Transverse colon (tissue), 4 donors: ENCODE measurements at regions not wholly inside any gene's neighbourhood (a gene's known extent, or its start where the extent isn't known, plus 50 kb on each side); places are given as distances from the start of the nearest gene placed in this dataset.

Experiments used
- DNase-seq: peaks from one replicate; pipeline ENCODE4 v3.0.0-alpha.2; 2019
- H3K27ac ChIP-seq, 4 donors: fragments of 200-600 bp; sonication (generic); 2 replicates each; pipeline ENCODE4 v1.5.1; 2016 to 2018; ENCODE audit warnings: inconsistent platforms in 4 of 4
- H3K27me3 ChIP-seq: fragments of 200-600 bp; sonication (generic); 2 replicates; pipeline ENCODE4 v1.5.1; 2017; ENCODE audit warnings: inconsistent platforms
- H3K36me3 ChIP-seq, 4 donors: fragments of 200-600 bp; sonication (generic); 2 replicates each; pipeline ENCODE4 v1.5.1; 2017 to 2019; ENCODE audit warnings: inconsistent platforms in 4 of 4
- H3K4me1 ChIP-seq, 4 donors: fragments of 200-600 bp; sonication (generic); 2 replicates each; pipeline ENCODE4 v1.5.1; 2017 to 2020; ENCODE audit warnings: inconsistent platforms in 4 of 4
- H3K4me3 ChIP-seq, 4 donors: fragments of 200-600 bp; sonication (generic); 1 replicate in 1 of 4; 2 replicates in 3 of 4; pipeline versions ENCODE4 v1.5.1 to v1.6.1; 2017 to 2019; ENCODE audit warnings: inconsistent platforms in 4 of 4
- H3K9me3 ChIP-seq, 2 donors: fragments of 200-600 bp; sonication (generic); 2 replicates each; pipeline ENCODE4 v1.5.1; 2017 to 2019; ENCODE audit warnings: inconsistent platforms in 2 of 2
- CTCF ChIP-seq, 5 experiments: fragments of 200-600 bp in 3 of 5; fragments of 450-650 bp in 2 of 5; sonication (generic) in 3 of 5; IDR thresholded peaks; 1 replicate in 2 of 5; 2 replicates in 3 of 5; pipeline ENCODE4 v1.5.1; 2016 to 2017; ENCODE audit warnings: antibody characterized with exemption in 5 of 5, inconsistent platforms in 3 of 5, mild to moderate bottlenecking in 2 of 5, moderate library complexity in 1 of 5
- EP300 ChIP-seq: sonication (generic); formaldehyde crosslinking; IDR thresholded peaks from one replicate; pipeline ENCODE4 v1.6.1; 2017; ENCODE audit warnings: antibody characterized with exemption, low read depth
- POLR2A ChIP-seq: fragments of 450-650 bp; IDR thresholded peaks from one replicate; pipeline ENCODE4 v1.6.1; 2016; ENCODE audit warnings: antibody characterized with exemption, mild to moderate bottlenecking, moderate library complexity
- POLR2AphosphoS5 ChIP-seq, 3 donors: sonication (generic); formaldehyde crosslinking; IDR thresholded peaks; one replicate each; pipeline ENCODE4 v1.6.1; 2016; ENCODE audit warnings: antibody characterized with exemption in 3 of 3
- WGBS, 2 donors: methylation state at CpG; one replicate each; pipeline ENCODE4 v1.1.5; 2018; ENCODE audit warnings: low coverage in 1 of 2; 5-methylcytosine and 5-hydroxymethylcytosine counted together
- in situ Hi-C, 4 donors: fragments of 200-750 bp; cut with MboI; loops; one replicate each; pipeline versions ENCODE4 v1.15.0 to v1.15.1; 2017; ENCODE audit warnings: low sequenced_read_pairs in 3 of 4, low pct_ligation_motif_present in 1 of 4, low pct_unique_long_range_greater_than_20kb in 1 of 4
- intact Hi-C: fragments of 100-400 bp; cut with DNase I; formaldehyde crosslinking; loops from one replicate; pipeline ENCODE4 v1.15.1; 2023; ENCODE audit warnings: low total_unique reads

GRCh38 chr11:39374963-39375698, 2084.3 kb downstream of the LRRC4C start:
- in situ Hi-C loops (no loop called here), intact Hi-C loops (no loop called here)
- no peak overlapping the region for H3K27ac ChIP-seq
- no peaks in the 10 kb centered on the region for H3K27me3 ChIP-seq
- H3K36me3 ChIP-seq: no peaks in the 10 kb centered on the region
- DNase-seq: no peak
- TF ChIP-seq EP300: no peak
- no peak for TF ChIP-seq POLR2A
- TF ChIP-seq POLR2AphosphoS5 (IDR thresholded peaks at IDR 0.05): no peak
- peak; percentile 25 to 60 (median 44) for TF ChIP-seq CTCF (IDR thresholded peaks at IDR 0.05)
- H3K4me3 ChIP-seq: no peak overlapping the region
- peaks cover 0 to 4% (median 0%) of the 10 kb centered on the region in 4 donors for H3K4me1 ChIP-seq
- H3K9me3 ChIP-seq: no peaks in the 10 kb centered on the region
- 50 to 61% methylated on average over 6 to 8 of the region's 8 CpGs for WGBS, 2 donors

- H3K36me3 ChIP-seq: no peaks in the 10 kb centered on the region
- H3K4me3 ChIP-seq: no peak overlapping the region
- in situ Hi-C loops: no loop called here
- intact Hi-C loops: no loop called here
- no peak for DNase-seq
- H3K4me1 ChIP-seq: peaks cover 0 to 4% (median 0%) of the 10 kb centered on the region in 4 donors
- H3K27ac ChIP-seq: no peak overlapping the region
- H3K27me3 ChIP-seq: no peaks in the 10 kb centered on the region
- 78 to 90% methylated on average over 3 of the region's 3 CpGs for WGBS, 2 donors
- TF ChIP-seq EP300 (no peak), CTCF (IDR thresholded peaks at IDR 0.05) (no peak), POLR2A (no peak), POLR2AphosphoS5 (IDR thresholded peaks at IDR 0.05) (no peak)
- no peaks in the 10 kb centered on the region for H3K9me3 ChIP-seq
Observed at GRCh38 chr11:39367534-39367933, 2091.9 kb downstream of the LRRC4C start.

GRCh38 chr11:39365809-39366436, 2093.5 kb downstream of the LRRC4C start:
- Histone ChIP-seq H3K4me1 (no peaks in the 10 kb centered on the region), H3K27ac (no peak overlapping the region), H3K4me3 (no peak overlapping the region), H3K9me3 (no peaks in the 10 kb centered on the region), H3K36me3 (no peaks in the 10 kb centered on the region), H3K27me3 (no peaks in the 10 kb centered on the region)
- in situ Hi-C loops: no loop called here
- 58 to 73% methylated on average over 2 of the region's 2 CpGs for whole genome bisulfite sequencing, 2 donors
- no peak for DNase-seq
- intact Hi-C loops: no loop called here
- TF ChIP-seq EP300 (no peak), POLR2AphosphoS5 (IDR thresholded peaks at IDR 0.05) (no peak), CTCF (IDR thresholded peaks at IDR 0.05) (no peak), POLR2A (no peak)

- Histone ChIP-seq H3K36me3 (no peaks in the 10 kb centered on the region), H3K4me1 (no peaks in the 10 kb centered on the region), H3K4me3 (no peak overlapping the region), H3K27ac (no peak overlapping the region), H3K9me3 (no peaks in the 10 kb centered on the region), H3K27me3 (no peaks in the 10 kb centered on the region)
- intact Hi-C loops (no loop called here), in situ Hi-C loops (no loop called here)
- DNase-seq: no peak
- 35 to 60% methylated on average over 1 of the region's 1 CpG for WGBS, 2 donors
- no peak for TF ChIP-seq POLR2A
- no peak for TF ChIP-seq POLR2AphosphoS5 (IDR thresholded peaks at IDR 0.05)
- no peak for TF ChIP-seq CTCF (IDR thresholded peaks at IDR 0.05)
- no peak for TF ChIP-seq EP300
Observed at GRCh38 chr11:39363571-39363970, 2095.9 kb downstream of the LRRC4C start.
